OCI-LY1 (cell line): ENCODE measurements at regions not wholly inside any gene's neighbourhood (a gene's known extent, or its start where the extent isn't known, plus 50 kb on each side); places are given as distances from the start of the nearest gene placed in this dataset.

Source experiments
- CTCF ChIP-seq: fragments of 200-600 bp; sonication (generic), shearing (Covaris generic); IDR thresholded peaks from 2 replicates; pipeline ENCODE4 v1.5.1; 2017; ENCODE audit warnings: mild to moderate bottlenecking, antibody characterized with exemption, low read length, moderate library complexity, mixed read lengths
- EZH2 ChIP-seq: fragments of 200-600 bp; sonication (generic), shearing (Covaris generic); IDR thresholded peaks from 2 replicates; pipeline ENCODE4 v1.8.0; 2017; ENCODE audit warnings: borderline replicate concordance, mixed run types, mild to moderate bottlenecking, antibody characterized with exemption, low read length, moderate library complexity, mixed read lengths

DNA sequence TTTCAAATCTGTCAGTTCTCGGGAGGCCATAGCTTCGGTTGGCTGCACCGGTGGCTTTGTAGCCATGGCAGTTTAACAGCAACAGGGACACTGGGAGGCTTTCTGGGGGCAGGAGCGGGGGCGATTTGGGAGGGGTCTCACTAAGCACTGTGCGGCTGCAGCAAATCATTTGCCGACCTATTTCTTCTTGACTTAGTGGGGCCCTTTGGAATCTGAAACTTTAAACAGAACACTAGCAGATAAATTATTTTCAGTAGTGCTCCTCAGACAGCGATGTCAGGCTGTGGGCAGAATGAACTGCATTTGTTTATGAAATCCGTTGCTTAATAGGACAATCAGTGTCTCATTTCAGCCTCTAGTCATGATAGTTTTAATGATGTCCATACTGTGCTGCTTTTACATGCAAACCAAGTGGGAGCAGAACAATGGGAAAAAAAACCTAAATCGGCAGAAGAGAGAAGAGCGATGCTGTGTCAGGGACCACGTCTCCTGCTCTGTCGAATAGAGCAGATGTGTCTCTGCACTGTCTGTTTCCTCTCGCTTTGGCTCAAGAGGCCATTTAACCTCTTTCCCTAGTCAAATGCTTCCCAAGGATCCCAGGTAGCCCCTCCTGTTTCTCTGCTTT lies 211.9 kb downstream of the OLFM4 start:
- TF ChIP-seq CTCF (no peak), EZH2 (no peak)
